GM18502 (cell line): ENCODE measurements at regions not wholly inside any gene's neighbourhood (a gene's known extent, or its start where the extent isn't known, plus 50 kb on each side); places are given as distances from the start of the nearest gene placed in this dataset.
"Not testable (repeated sequence)": the region's sequence is repeated elsewhere in the genome, so short reads cannot be mapped to it uniquely, and the experiment has no call there.

Experiments
- ATAC-seq: cut with Tn5 transposase; IDR thresholded peaks from one replicate; pipeline ENCODE4 v1.9.1; 2021; ENCODE audit warnings: mild to moderate bottlenecking; ENCODE audit not compliant: unreplicated experiment, poor library complexity

GRCh38 chr10:30534465-30535144 lies 94.9 kb downstream of the LYZL2 start:
- ATAC-seq, result no peak

DNA sequence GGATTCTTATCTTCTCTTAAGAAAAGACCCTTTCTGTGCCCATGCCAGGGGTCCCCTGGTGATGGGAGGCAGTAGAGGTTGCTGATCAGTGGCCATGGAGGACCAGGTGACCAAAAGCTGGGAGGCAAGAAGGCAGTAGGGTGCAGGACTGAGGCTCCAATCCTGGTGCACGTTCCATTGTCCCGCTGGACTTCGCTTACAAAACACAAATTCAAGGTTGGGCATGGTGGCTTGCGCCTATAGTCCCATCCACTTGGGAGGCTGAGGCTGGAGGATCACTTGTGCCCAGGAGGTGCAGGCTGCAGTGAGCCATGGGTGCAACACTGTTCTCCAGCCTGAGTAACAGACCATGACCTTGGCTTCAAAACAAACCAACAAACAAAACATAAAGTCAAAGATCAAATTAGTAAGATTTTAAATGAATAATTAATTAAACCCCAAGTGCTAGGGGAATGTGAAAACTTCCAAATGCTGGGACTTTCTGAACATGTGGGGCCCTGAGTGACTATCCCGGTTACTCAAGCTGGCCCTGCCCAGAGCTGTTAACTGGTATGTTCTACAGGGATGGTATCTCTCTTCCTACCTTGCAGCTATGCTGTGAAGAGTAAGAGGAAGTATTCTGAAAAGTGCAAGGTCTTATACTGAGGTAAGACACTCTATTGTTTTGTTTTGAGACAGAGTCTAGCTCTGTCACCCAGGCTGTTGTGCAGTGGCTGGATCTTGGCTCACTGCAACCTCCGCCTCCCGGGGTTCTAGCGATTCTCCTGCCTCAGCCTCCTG lies 97.6 kb downstream of the LYZL2 start:
- no peak for ATAC-seq

GRCh38 chr10:30529373-30529998 lies 95.5 kb downstream of the MAP3K8 start:
- ATAC-seq, result peak; percentile 76

GRCh38 chr10:30528429-30528786 lies 94.4 kb downstream of the MAP3K8 start:
- ATAC-seq, result no peak

- no peak for ATAC-seq
Measured at GRCh38 chr10:30527623-30528428, 93.8 kb downstream of the MAP3K8 start.

GRCh38 chr10:30522661-30523078 lies 88.7 kb downstream of the MAP3K8 start:
- not testable (repeated sequence) for ATAC-seq

DNA sequence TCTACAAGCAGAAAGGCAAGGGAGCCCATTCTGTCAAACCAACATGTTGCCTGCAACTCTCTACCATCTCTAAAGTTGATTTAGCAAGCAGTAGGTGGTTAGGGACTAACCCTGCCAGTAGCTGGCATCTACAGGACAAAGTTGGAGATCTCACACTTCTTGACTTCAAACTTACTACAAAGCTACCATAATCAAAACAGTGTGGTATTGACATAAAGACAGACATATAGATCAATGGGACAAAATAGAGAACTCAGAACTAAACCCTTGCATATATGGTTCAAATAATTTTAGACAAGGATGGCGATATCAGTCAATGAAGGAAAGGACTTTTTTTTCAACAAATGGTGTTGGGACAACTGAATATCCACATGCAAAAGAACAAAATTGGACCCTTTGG lies 84.9 kb downstream of the MAP3K8 start:
- ATAC-seq, result no peak
